Left lung (tissue), 4 donors: ENCODE measurements at regions not wholly inside any gene's neighbourhood (a gene's known extent, or its start where the extent isn't known, plus 50 kb on each side); places are given as distances from the start of the nearest gene placed in this dataset.

ENCODE experiments used
- ATAC-seq: fragments of 200-7000 bp; cut with Tn5 transposase; one replicate; pipeline ENCODE4 v1.9.1; 2020; ENCODE audit warnings: moderate library complexity
- DNase-seq, 4 donors: peaks; one replicate each; pipeline ENCODE4 v3.0.0-alpha.2; 2013 to 2020
- H3K27ac ChIP-seq, 2 donors: fragments of 200-600 bp; sonication (generic) in 1 of 2; one replicate each; pipeline versions ENCODE4 v1.5.0 to v1.8.0; 2020 to 2021
- H3K27me3 ChIP-seq, 2 donors: fragments of 200-600 bp; sonication (generic) in 1 of 2; one replicate each; pipeline versions ENCODE4 v1.5.0 to v1.8.0; 2020 to 2021
- H3K36me3 ChIP-seq, 2 donors: fragments of 200-600 bp; sonication (generic) in 1 of 2; one replicate each; pipeline versions ENCODE4 v1.5.0 to v1.8.0; 2020 to 2021
- H3K4me1 ChIP-seq, 2 donors: fragments of 200-600 bp; one replicate each; pipeline ENCODE4 v1.8.0; 2021
- H3K4me3 ChIP-seq, 2 donors: fragments of 200-600 bp; sonication (generic) in 1 of 2; one replicate each; pipeline versions ENCODE4 v1.5.0 to v1.8.0; 2020 to 2021; ENCODE audit warnings: mild to moderate bottlenecking in 1 of 2
- H3K9me3 ChIP-seq, 2 donors: fragments of 200-600 bp; sonication (generic) in 1 of 2; one replicate each; pipeline versions ENCODE4 v1.5.0 to v1.8.0; 2020 to 2021
- intact Hi-C, 2 donors: fragments of 100-400 bp; cut with DNase I; formaldehyde crosslinking; loops; one replicate each; pipeline versions ENCODE4 v1.11.2 to v1.14.2; 2022
- TF ChIP-seq, protein P1 (sequence below), 2 donors: fragments of 200-600 bp; sonication (generic) in 1 of 2; IDR thresholded peaks; one replicate each; pipeline versions ENCODE4 v1.5.0 to v1.8.0; 2021; ENCODE audit warnings: antibody characterized with exemption in 2 of 2
- donor health status: DM: no; HTN: yes; CAD: no.
- donor health status: DM: no; HTN: no; CAD: no.

DNA sequence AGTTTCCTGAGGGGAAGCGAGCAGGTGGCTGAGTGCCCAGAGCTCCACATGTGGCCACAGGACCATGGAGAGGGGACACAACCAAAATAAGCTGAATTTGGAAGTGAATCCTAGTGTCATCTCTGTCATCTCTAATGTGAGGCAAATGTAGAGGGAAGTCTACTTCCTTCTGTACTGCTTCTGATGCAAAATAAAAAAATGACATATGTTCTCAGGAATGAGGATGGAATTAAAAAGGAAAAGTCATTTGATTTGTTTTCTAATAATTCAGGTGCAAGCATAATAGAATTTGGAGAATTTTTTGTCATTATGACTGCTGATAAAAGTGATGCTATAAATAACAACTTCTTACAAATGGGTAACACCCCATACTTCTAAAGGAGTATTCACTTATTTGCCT is 59.5 kb upstream of the POU1F1 start:
- no peaks in the 10 kb centered on the region for H3K36me3 ChIP-seq
- ATAC-seq (no peak), DNase-seq (no peak)
- H3K27ac ChIP-seq, result no peak overlapping the region
- intact Hi-C loops, result no loop called here
- H3K27me3 ChIP-seq, result no peaks in the 10 kb centered on the region
- no peak overlapping the region for H3K4me3 ChIP-seq
- no peaks in the 10 kb centered on the region for H3K4me1 ChIP-seq
- H3K9me3 ChIP-seq, result no peaks in the 10 kb centered on the region
- TF ChIP-seq, protein P1, sequence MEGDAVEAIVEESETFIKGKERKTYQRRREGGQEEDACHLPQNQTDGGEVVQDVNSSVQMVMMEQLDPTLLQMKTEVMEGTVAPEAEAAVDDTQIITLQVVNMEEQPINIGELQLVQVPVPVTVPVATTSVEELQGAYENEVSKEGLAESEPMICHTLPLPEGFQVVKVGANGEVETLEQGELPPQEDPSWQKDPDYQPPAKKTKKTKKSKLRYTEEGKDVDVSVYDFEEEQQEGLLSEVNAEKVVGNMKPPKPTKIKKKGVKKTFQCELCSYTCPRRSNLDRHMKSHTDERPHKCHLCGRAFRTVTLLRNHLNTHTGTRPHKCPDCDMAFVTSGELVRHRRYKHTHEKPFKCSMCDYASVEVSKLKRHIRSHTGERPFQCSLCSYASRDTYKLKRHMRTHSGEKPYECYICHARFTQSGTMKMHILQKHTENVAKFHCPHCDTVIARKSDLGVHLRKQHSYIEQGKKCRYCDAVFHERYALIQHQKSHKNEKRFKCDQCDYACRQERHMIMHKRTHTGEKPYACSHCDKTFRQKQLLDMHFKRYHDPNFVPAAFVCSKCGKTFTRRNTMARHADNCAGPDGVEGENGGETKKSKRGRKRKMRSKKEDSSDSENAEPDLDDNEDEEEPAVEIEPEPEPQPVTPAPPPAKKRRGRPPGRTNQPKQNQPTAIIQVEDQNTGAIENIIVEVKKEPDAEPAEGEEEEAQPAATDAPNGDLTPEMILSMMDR (IDR thresholded peaks at IDR 0.05), result no peak

DNA sequence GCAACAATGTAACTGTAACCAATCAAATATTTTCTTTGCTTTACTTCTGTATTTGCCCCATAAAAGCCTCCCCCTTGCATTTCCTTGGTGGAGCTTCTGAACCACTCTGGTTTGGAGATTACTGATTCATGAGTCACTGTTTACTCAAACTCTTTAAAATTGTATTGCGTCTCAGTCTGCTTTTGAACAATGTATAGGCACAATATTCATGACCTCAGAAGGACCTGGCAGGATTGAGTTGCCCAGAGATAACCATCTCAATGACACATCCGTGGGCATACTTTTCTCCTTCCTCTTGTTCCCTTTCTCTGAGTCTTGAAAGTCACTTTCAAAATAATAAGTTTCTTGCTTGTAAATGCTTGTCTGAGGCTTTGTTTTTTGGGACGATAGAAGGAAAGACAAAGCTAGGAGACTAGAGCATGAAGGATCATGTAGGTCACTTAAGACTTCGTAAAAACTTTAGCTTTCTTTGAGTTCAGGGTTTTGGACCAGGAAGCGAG is 57.1 kb upstream of the POU1F1 start:
- Histone ChIP-seq H3K27me3 (no peaks in the 10 kb centered on the region), H3K9me3 (no peaks in the 10 kb centered on the region), H3K4me3 (no peak overlapping the region), H3K27ac (no peak overlapping the region), H3K4me1 (no peaks in the 10 kb centered on the region), H3K36me3 (no peaks in the 10 kb centered on the region)
- DNase-seq, result peak in 1 of 4 donors; percentile 23
- intact Hi-C loops, result no loop called here
- TF ChIP-seq, protein P1 (IDR thresholded peaks at IDR 0.05), result no peak
- peak; percentile 95 for ATAC-seq

DNA sequence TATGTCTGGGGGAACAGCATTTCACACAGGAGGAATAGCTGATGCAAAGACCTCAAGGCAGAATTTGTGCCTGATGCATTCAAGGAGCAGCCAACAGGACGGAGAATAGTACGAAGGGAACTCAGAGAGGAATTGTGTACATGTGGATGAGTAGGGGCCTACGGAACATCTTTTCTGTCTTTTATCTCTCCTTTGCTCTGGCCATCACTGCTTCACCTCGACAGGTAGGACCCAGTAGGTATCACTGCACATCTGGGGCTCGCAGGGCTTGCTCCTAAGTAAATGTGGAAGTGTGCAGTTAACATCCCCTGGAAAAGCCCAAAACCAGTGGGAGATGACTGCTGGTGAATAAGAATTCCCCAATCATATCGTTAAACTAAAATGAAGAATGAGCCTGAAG is 56.4 kb upstream of the POU1F1 start:
- TF ChIP-seq, protein P1 (IDR thresholded peaks at IDR 0.05), result no peak
- Histone ChIP-seq H3K27me3 (no peaks in the 10 kb centered on the region), H3K9me3 (no peaks in the 10 kb centered on the region), H3K27ac (no peak overlapping the region), H3K4me1 (no peaks in the 10 kb centered on the region), H3K4me3 (no peak overlapping the region), H3K36me3 (no peaks in the 10 kb centered on the region)
- intact Hi-C loops, result no loop called here
- no peak for DNase-seq
- ATAC-seq, result no peak

DNA sequence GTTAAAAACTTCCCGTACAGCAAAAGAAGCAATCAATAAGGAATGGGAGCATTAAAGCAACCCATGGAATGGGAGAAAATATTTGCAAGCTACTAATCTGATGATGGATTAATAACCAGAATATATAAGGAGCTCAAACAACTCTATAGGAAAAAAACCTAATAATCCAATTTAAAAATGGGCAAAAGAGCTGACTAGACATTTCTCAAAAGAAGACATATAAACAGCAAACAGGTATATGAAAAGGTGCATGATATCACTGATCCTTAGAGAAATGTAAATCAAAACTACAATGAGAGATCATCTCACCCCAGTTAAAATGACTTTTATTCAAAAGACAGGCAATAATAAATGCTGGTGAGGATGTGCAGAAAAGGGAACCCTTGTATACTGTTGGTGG is 52.7 kb upstream of the POU1F1 start:
- no peaks in the 10 kb centered on the region for H3K4me1 ChIP-seq
- H3K36me3 ChIP-seq, result no peaks in the 10 kb centered on the region
- H3K27ac ChIP-seq, result no peak overlapping the region
- intact Hi-C loops, result no loop called here
- H3K4me3 ChIP-seq, result no peak overlapping the region
- no peaks in the 10 kb centered on the region for H3K9me3 ChIP-seq
- DNase-seq, result no peak
- ATAC-seq, result no peak
- no peaks in the 10 kb centered on the region for H3K27me3 ChIP-seq
- TF ChIP-seq, protein P1 (IDR thresholded peaks at IDR 0.05), result no peak
